NCI-H128 (cell line): ENCODE measurements at regions not wholly inside any gene's neighbourhood (a gene's known extent, or its start where the extent isn't known, plus 50 kb on each side); places are given as distances from the start of the nearest gene placed in this dataset.
A peak's percentile ranks its signal among the peaks of the same experiment; 100 is the strongest.

Experiments used
- DNase-seq: peaks from one replicate; lab custom pipeline; 2025; ENCODE audit not compliant: unreplicated experiment; lab: John Stamatoyannopoulos, UW

- peak; percentile 50 for DNase-seq
Observed at GRCh38 chr12:130254461-130255276, 83.0 kb upstream of the PIWIL1 start.

GRCh38 chr12:130258863-130259262 lies 78.8 kb upstream of the PIWIL1 start:
- no peak for DNase-seq

- no peak for DNase-seq
Observed at GRCh38 chr12:130263025-130263424, 74.7 kb upstream of the PIWIL1 start.

GRCh38 chr12:130263996-130264395 lies 73.7 kb upstream of the PIWIL1 start:
- no peak for DNase-seq

GRCh38 chr12:130266751-130267150 lies 70.9 kb upstream of the PIWIL1 start:
- no peak for DNase-seq

GRCh38 chr12:130280231-130280630 lies 57.5 kb upstream of the PIWIL1 start:
- DNase-seq: no peak

- DNase-seq: no peak
Observed at GRCh38 chr12:130280742-130281141, 56.9 kb upstream of the PIWIL1 start.

GRCh38 chr12:130281153-130281799 lies 56.4 kb upstream of the PIWIL1 start:
- DNase-seq: no peak

- DNase-seq: no peak
Observed at GRCh38 chr12:130286041-130286440, 51.6 kb upstream of the PIWIL1 start.

GRCh38 chr12:130286741-130287440 lies 50.8 kb upstream of the PIWIL1 start:
- DNase-seq: peak; percentile 12
